Keratinocyte (primary cell): ENCODE measurements at regions not wholly inside any gene's neighbourhood (a gene's known extent, or its start where the extent isn't known, plus 50 kb on each side); places are given as distances from the start of the nearest gene placed in this dataset.
A peak's percentile ranks its signal among the peaks of the same experiment; 100 is the strongest.

Experiments used
- DNase-seq: peaks from one replicate; pipeline ENCODE4 v3.0.0-alpha.2; 2011; ENCODE audit warnings: low read depth, missing footprints, low spot score
- FAIRE-seq: peaks from 2 replicates; lab custom pipeline; 2011; peaks lifted over from hg19 to GRCh38; lab: Jason Lieb, UNC
- H2AFZ ChIP-seq: 2 replicates; pipeline ENCODE4 v1.6.0; 2012; ENCODE audit warnings: low read length, control low read depth, inconsistent platforms; ENCODE audit not compliant: control insufficient read depth
- H3K27ac ChIP-seq: 2 replicates; pipeline ENCODE4 v1.5.1; 2011; ENCODE audit warnings: low read length; ENCODE audit not compliant: control insufficient read depth, insufficient read depth
- H3K27me3 ChIP-seq: 3 replicates; pipeline ENCODE4 v1.6.0; 2011; ENCODE audit warnings: low read length; ENCODE audit not compliant: control insufficient read depth, insufficient read depth; ENCODE audit errors: extremely low read depth
- H3K36me3 ChIP-seq, 2 experiments: 2 replicates in 1 of 2; 3 replicates in 1 of 2; pipeline ENCODE4 v1.5.1; 2011; ENCODE audit warnings: low read length in 2 of 2, mild to moderate bottlenecking in 1 of 2; ENCODE audit not compliant: control insufficient read depth in 2 of 2, insufficient read depth in 2 of 2; ENCODE audit errors: extremely low read depth in 1 of 2
- H3K4me1 ChIP-seq: 3 replicates; pipeline ENCODE4 v1.5.1; 2011; ENCODE audit warnings: low read length; ENCODE audit not compliant: control insufficient read depth, insufficient read depth; ENCODE audit errors: extremely low read depth
- H3K4me2 ChIP-seq: 3 replicates; pipeline ENCODE4 v1.6.0; 2011; ENCODE audit warnings: low read depth, low read length; ENCODE audit not compliant: control insufficient read depth, insufficient read depth; ENCODE audit errors: extremely low read depth
- H3K4me3 ChIP-seq, 3 experiments: fragments of 200-600 bp in 1 of 3; sonication (generic) in 1 of 3; 2 replicates in 2 of 3; 3 replicates in 1 of 3; pipeline ENCODE4 v1.5.1; 2011 to 2016; ENCODE audit warnings: low read length in 3 of 3, mild to moderate bottlenecking in 3 of 3, control low read depth in 2 of 3, inconsistent platforms in 1 of 3, low read depth in 1 of 3, mixed read lengths in 1 of 3, mixed run types in 1 of 3, moderate library complexity in 1 of 3; ENCODE audit not compliant: control insufficient read depth in 2 of 3, insufficient read depth in 2 of 3; ENCODE audit errors: extremely low read depth in 1 of 3
- H3K79me2 ChIP-seq: 2 replicates; pipeline ENCODE4 v1.6.0; 2012; ENCODE audit warnings: low read length; ENCODE audit not compliant: control insufficient read depth, insufficient read depth
- H3K9ac ChIP-seq: 3 replicates; pipeline ENCODE4 v1.6.0; 2011; ENCODE audit warnings: low read length; ENCODE audit not compliant: control insufficient read depth, insufficient read depth; ENCODE audit errors: extremely low read depth
- H3K9me1 ChIP-seq: 3 replicates; pipeline ENCODE4 v1.6.0; 2011; ENCODE audit warnings: low read length; ENCODE audit not compliant: control insufficient read depth, insufficient read depth; ENCODE audit errors: extremely low read depth
- H3K9me3 ChIP-seq: 2 replicates; pipeline ENCODE4 v1.5.1; 2012; ENCODE audit warnings: low read depth, low read length; ENCODE audit not compliant: control insufficient read depth
- H4K20me1 ChIP-seq: 3 replicates; pipeline ENCODE4 v1.6.0; 2011; ENCODE audit warnings: low read length; ENCODE audit not compliant: control insufficient read depth, insufficient read depth; ENCODE audit errors: extremely low read depth
- EZH2 ChIP-seq: IDR thresholded peaks from one replicate; pipeline ENCODE4 v1.6.1; 2012; ENCODE audit warnings: inconsistent platforms, mild to moderate bottlenecking, low read length, moderate library complexity
- dilution Hi-C: fragments of 300-500 bp; cut with MboI; formaldehyde crosslinking; loops from one replicate; pipeline ENCODE4 v1.7.0; 2020; ENCODE audit warnings: low sequenced_read_pairs; ENCODE audit not compliant: extremely low pct_ligation_motif_present
- TF ChIP-seq, protein P1 (sequence below), 3 experiments: IDR thresholded peaks in 1 of 3; conservative IDR thresholded peaks in 1 of 3; optimal IDR thresholded peaks in 1 of 3; 2 replicates in 2 of 3; 3 replicates in 1 of 3; pipeline versions ENCODE3 to v1.5.1; 2011; ENCODE audit warnings: low read length in 3 of 3, mild to moderate bottlenecking in 3 of 3, moderate library complexity in 2 of 3, control low read depth in 1 of 3, inconsistent platforms in 1 of 3; ENCODE audit not compliant: insufficient read depth in 2 of 3; ENCODE audit errors: extremely low read depth in 1 of 3

DNA sequence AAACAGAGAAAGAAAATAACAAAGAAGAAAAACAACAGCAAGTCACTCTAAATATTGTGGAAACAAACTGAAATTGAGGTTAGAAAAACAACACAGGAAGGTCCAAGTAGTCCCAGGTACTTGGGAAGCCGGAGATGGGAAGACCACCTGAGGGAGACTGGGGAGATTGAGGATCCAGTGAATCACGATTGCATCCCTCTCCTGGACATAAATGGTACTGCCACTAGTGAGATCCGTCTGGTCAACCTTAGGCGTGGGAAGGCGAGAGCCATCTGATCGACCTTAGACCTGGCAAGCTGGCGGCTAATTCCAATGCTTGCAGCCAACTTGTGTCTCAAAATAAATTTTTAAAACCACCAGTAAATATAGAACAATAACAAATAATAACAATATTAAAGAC, 81.9 kb downstream of the ZNF726 start:
- TF ChIP-seq EZH2: no peak
- TF ChIP-seq, protein P1, sequence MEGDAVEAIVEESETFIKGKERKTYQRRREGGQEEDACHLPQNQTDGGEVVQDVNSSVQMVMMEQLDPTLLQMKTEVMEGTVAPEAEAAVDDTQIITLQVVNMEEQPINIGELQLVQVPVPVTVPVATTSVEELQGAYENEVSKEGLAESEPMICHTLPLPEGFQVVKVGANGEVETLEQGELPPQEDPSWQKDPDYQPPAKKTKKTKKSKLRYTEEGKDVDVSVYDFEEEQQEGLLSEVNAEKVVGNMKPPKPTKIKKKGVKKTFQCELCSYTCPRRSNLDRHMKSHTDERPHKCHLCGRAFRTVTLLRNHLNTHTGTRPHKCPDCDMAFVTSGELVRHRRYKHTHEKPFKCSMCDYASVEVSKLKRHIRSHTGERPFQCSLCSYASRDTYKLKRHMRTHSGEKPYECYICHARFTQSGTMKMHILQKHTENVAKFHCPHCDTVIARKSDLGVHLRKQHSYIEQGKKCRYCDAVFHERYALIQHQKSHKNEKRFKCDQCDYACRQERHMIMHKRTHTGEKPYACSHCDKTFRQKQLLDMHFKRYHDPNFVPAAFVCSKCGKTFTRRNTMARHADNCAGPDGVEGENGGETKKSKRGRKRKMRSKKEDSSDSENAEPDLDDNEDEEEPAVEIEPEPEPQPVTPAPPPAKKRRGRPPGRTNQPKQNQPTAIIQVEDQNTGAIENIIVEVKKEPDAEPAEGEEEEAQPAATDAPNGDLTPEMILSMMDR (optimal IDR thresholded peaks at IDR 0.05 in 1 of 3, IDR thresholded peaks at IDR 0.05 in 1 of 3, conservative IDR thresholded peaks at IDR 0.05 in 1 of 3; ENCODE audit: extremely low read depth in 1 of 3, insufficient read depth in 2 of 3, low read length in 3 of 3): peak; percentile 8 to 35 (median 10)
- FAIRE-seq (no peak), DNase-seq (no peak)
- Histone ChIP-seq H3K4me1 (no peaks in the 10 kb centered on the region), H3K9me3 (peaks cover 19% of the 10 kb centered on the region), H2AFZ (no peak overlapping the region), H3K27me3 (no peaks in the 10 kb centered on the region), H3K36me3 (no peaks in the 10 kb centered on the region), H3K9ac (no peak overlapping the region), H3K27ac (no peak overlapping the region), H3K4me2 (no peak overlapping the region), H3K9me1 (no peaks in the 10 kb centered on the region), H3K79me2 (no peaks in the 10 kb centered on the region), H3K4me3 (no peak overlapping the region), H4K20me1 (no peaks in the 10 kb centered on the region)
- dilution Hi-C loops: no loop called here

DNA sequence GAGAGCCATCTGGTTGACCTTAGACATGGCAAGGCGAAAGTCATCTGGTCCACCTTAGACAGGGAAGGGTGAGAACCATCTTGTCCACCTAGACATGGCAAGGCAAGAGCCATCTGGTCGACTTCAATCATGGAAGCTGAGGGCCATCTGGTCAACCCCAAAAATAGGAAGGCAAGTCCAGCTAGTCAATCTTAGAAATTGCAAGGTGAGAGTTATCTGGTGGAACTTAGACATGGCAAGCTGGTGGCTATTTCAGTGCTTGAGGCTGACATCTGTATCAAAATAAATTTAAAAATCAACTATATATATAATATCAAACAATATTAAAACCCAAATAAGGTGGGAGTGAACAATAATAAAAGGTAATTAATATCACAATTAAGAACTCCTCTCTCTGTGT, 83.9 kb downstream of the ZNF726 start:
- FAIRE-seq (no peak), DNase-seq (no peak)
- H3K9ac ChIP-seq: no peak overlapping the region
- H3K9me1 ChIP-seq: no peaks in the 10 kb centered on the region
- no peak for TF ChIP-seq EZH2
- TF ChIP-seq, protein P1 (optimal IDR thresholded peaks at IDR 0.05 in 1 of 3, IDR thresholded peaks at IDR 0.05 in 1 of 3, conservative IDR thresholded peaks at IDR 0.05 in 1 of 3; ENCODE audit: extremely low read depth in 1 of 3, insufficient read depth in 2 of 3, low read length in 3 of 3): no peak
- no peaks in the 10 kb centered on the region for H3K4me1 ChIP-seq
- H3K4me2 ChIP-seq: no peak overlapping the region
- H3K36me3 ChIP-seq: no peaks in the 10 kb centered on the region
- H3K9me3 ChIP-seq: peaks cover 24% of the 10 kb centered on the region
- H4K20me1 ChIP-seq: no peaks in the 10 kb centered on the region
- H3K4me3 ChIP-seq: no peak overlapping the region
- dilution Hi-C loops: no loop called here
- no peak overlapping the region for H3K27ac ChIP-seq
- H3K27me3 ChIP-seq: no peaks in the 10 kb centered on the region
- H2AFZ ChIP-seq: no peak overlapping the region
- no peaks in the 10 kb centered on the region for H3K79me2 ChIP-seq
